Ishikawa (cell line): ENCODE measurements at regions not wholly inside any gene's neighbourhood (a gene's known extent, or its start where the extent isn't known, plus 50 kb on each side); places are given as distances from the start of the nearest gene placed in this dataset.

ENCODE experiments used
- CEBPB ChIP-seq: IDR thresholded peaks from 2 replicates; pipeline ENCODE4 v1.6.1; 2012
- CREB1 ChIP-seq: IDR thresholded peaks from 2 replicates; pipeline ENCODE4 v1.6.1; 2012; ENCODE audit warnings: low read depth
- EGR1 ChIP-seq: IDR thresholded peaks from 2 replicates; pipeline ENCODE4 v1.6.1; 2012
- EP300 ChIP-seq: IDR thresholded peaks from 2 replicates; pipeline ENCODE4 v1.6.1; 2012; ENCODE audit warnings: borderline replicate concordance
- FOXM1 ChIP-seq: IDR thresholded peaks from 2 replicates; pipeline ENCODE4 v1.6.1; 2012; ENCODE audit warnings: low read depth, borderline replicate concordance
- MAX ChIP-seq: IDR thresholded peaks from 2 replicates; pipeline ENCODE4 v1.6.1; 2012
- NFIC ChIP-seq: IDR thresholded peaks from 2 replicates; pipeline ENCODE4 v1.6.1; 2012
- RAD21 ChIP-seq: IDR thresholded peaks from 2 replicates; pipeline ENCODE4 v1.6.1; 2012; ENCODE audit warnings: low read depth
- REST ChIP-seq: IDR thresholded peaks from 2 replicates; pipeline ENCODE4 v1.6.1; 2012; ENCODE audit warnings: low read depth, mild to moderate bottlenecking
- TAF1 ChIP-seq: IDR thresholded peaks from 2 replicates; pipeline ENCODE4 v1.6.1; 2012; ENCODE audit warnings: low read depth, mild to moderate bottlenecking
- TCF12 ChIP-seq: IDR thresholded peaks from 2 replicates; pipeline ENCODE4 v1.6.1; 2012; ENCODE audit warnings: low read depth
- TEAD4 ChIP-seq: IDR thresholded peaks from 2 replicates; pipeline ENCODE4 v1.6.1; 2012
- USF1 ChIP-seq: IDR thresholded peaks from 2 replicates; pipeline ENCODE4 v1.6.1; 2012
- YY1 ChIP-seq: IDR thresholded peaks from 2 replicates; pipeline ENCODE4 v1.6.1; 2012; ENCODE audit warnings: low read depth
- ZBTB7A ChIP-seq: IDR thresholded peaks from 2 replicates; pipeline ENCODE4 v1.6.1; 2012; ENCODE audit warnings: low read depth

- TF ChIP-seq TEAD4 (no peak), CEBPB (no peak), RAD21 (no peak), TCF12 (no peak), TAF1 (no peak), CREB1 (no peak), EGR1 (no peak), MAX (no peak), EP300 (no peak), YY1 (no peak), ZBTB7A (no peak), FOXM1 (no peak), REST (no peak), NFIC (no peak), USF1 (no peak)
These were observed 158.5 kb upstream of the FOXN3 start for GRCh38 chr14:89575386-89576061.

GRCh38 chr14:89574420-89574819, 157.4 kb upstream of the FOXN3 start:
- TF ChIP-seq NFIC (no peak), RAD21 (no peak), TCF12 (no peak), FOXM1 (no peak), USF1 (no peak), EGR1 (no peak), MAX (no peak)

GRCh38 chr14:89573399-89573657, 156.3 kb upstream of the FOXN3 start:
- no peak for TF ChIP-seq MAX
- no peak for TF ChIP-seq CREB1
- no peak for TF ChIP-seq ZBTB7A
- no peak for TF ChIP-seq EGR1
- no peak for TF ChIP-seq RAD21
- TF ChIP-seq REST: no peak
- TF ChIP-seq YY1: no peak
- TF ChIP-seq TCF12: no peak
- TF ChIP-seq CEBPB: no peak
- no peak for TF ChIP-seq USF1
- TF ChIP-seq NFIC: no peak

- no peak for TF ChIP-seq YY1
- TF ChIP-seq USF1: no peak
- TF ChIP-seq FOXM1: no peak
- TF ChIP-seq REST: no peak
These were observed 155.8 kb upstream of the FOXN3 start for GRCh38 chr14:89572596-89573398.
